ENCODE measurements at regions not wholly inside any gene's neighbourhood (a gene's known extent, or its start where the extent isn't known, plus 50 kb on each side); places are given as distances from the start of the nearest gene placed in this dataset.

- Histone ChIP-seq H3K4me1 (ENCODE audit: control insufficient read depth in 2 of 2, insufficient read depth in 2 of 2, low read length in 2 of 2) (no peaks in the 10 kb centered on the region), H3K36me3 (replicated peaks in 1 of 2; ENCODE audit: control extremely low read depth in 1 of 2, control insufficient read depth in 1 of 2, extremely low read depth in 1 of 2, insufficient read depth in 2 of 2, low read length in 1 of 2) (no peaks in the 10 kb centered on the region), H3K9ac (ENCODE audit: low read length) (no peak overlapping the region), H3K79me2 (ENCODE audit: control insufficient read depth, insufficient read depth, low read length) (no peaks in the 10 kb centered on the region), H3K27me3 (replicated peaks in 1 of 4; ENCODE audit: control extremely low read depth in 1 of 4, control insufficient read depth in 3 of 4, insufficient read depth in 4 of 4, low read length in 3 of 4) (no peaks in the 10 kb centered on the region), H4K20me1 (ENCODE audit: control insufficient read depth, insufficient read depth, low read length, poor library complexity, severe bottlenecking) (no peaks in the 10 kb centered on the region), H3K4me2 (replicated peaks; ENCODE audit: low read depth, low read length, poor library complexity, severe bottlenecking) (no peak overlapping the region), H3K9me3 (ENCODE audit: control extremely low read depth in 1 of 3, control insufficient read depth in 2 of 3, insufficient read depth in 1 of 3, low read length in 2 of 3) (no peaks in the 10 kb centered on the region), H3K27ac (ENCODE audit: low read length in 2 of 2) (no peak overlapping the region), H2AFZ (ENCODE audit: insufficient read depth, low read depth, low read length, poor library complexity, severe bottlenecking) (no peak overlapping the region), H3K4me3 (ENCODE audit: control extremely low read depth in 1 of 5, extremely low read depth in 1 of 5, insufficient read depth in 1 of 5, low read depth in 2 of 5, low read length in 4 of 5) (no peak overlapping the region)
- no peak for TF ChIP-seq EZH2 (IDR thresholded peaks at IDR 0.05; ENCODE audit: borderline replicate concordance, insufficient read depth, low read depth, low read length, poor library complexity, severe bottlenecking)
- CTCF ChIA-PET = no interaction called here
- no peaks in the 10 kb centered on the region for H3K27me3 Mint-ChIP-seq
- POLR2A ChIA-PET = no interaction called here
- H3K27ac Mint-ChIP-seq = no peak overlapping the region
- no peak overlapping the region for H3K4me3 Mint-ChIP-seq
- H3K4me1 Mint-ChIP-seq = no peaks in the 10 kb centered on the region
- ATAC-seq (ENCODE audit: low read depth) = no peak
- no CpG with 5 or more reads among the region's 3 CpGs for WGBS (ENCODE audit: insufficient coverage)
- intact Hi-C loops (cut with micrococcal nuclease) = no loop called here
- H3K9me3 Mint-ChIP-seq (ENCODE audit: insufficient read depth) = peaks cover 5% of the 10 kb centered on the region
- DNase-seq = no peak
These were observed 1239.3 kb downstream of the AMY1C start for GRCh38 chr1:104989012-104989411.

GRCh38 chr1:104991702-104992101 lies 1242.0 kb downstream of the AMY1C start:
- Histone ChIP-seq H3K36me3 (replicated peaks in 1 of 2; ENCODE audit: control extremely low read depth in 1 of 2, control insufficient read depth in 1 of 2, extremely low read depth in 1 of 2, insufficient read depth in 2 of 2, low read length in 1 of 2) (no peaks in the 10 kb centered on the region), H4K20me1 (ENCODE audit: control insufficient read depth, insufficient read depth, low read length, poor library complexity, severe bottlenecking) (no peaks in the 10 kb centered on the region), H3K4me2 (replicated peaks; ENCODE audit: low read depth, low read length, poor library complexity, severe bottlenecking) (no peak overlapping the region), H3K9me3 (ENCODE audit: control extremely low read depth in 1 of 3, control insufficient read depth in 2 of 3, insufficient read depth in 1 of 3, low read length in 2 of 3) (no peaks in the 10 kb centered on the region), H2AFZ (ENCODE audit: insufficient read depth, low read depth, low read length, poor library complexity, severe bottlenecking) (no peak overlapping the region), H3K9ac (ENCODE audit: low read length) (no peak overlapping the region), H3K27me3 (replicated peaks in 1 of 4; ENCODE audit: control extremely low read depth in 1 of 4, control insufficient read depth in 3 of 4, insufficient read depth in 4 of 4, low read length in 3 of 4) (no peaks in the 10 kb centered on the region), H3K4me3 (ENCODE audit: control extremely low read depth in 1 of 5, extremely low read depth in 1 of 5, insufficient read depth in 1 of 5, low read depth in 2 of 5, low read length in 4 of 5) (no peak overlapping the region), H3K27ac (ENCODE audit: low read length in 2 of 2) (no peak overlapping the region), H3K4me1 (ENCODE audit: control insufficient read depth in 2 of 2, insufficient read depth in 2 of 2, low read length in 2 of 2) (no peaks in the 10 kb centered on the region), H3K79me2 (ENCODE audit: control insufficient read depth, insufficient read depth, low read length) (no peaks in the 10 kb centered on the region)
- Mint-ChIP-seq H3K4me3 (no peak overlapping the region), H3K27ac (no peak overlapping the region), H3K4me1 (no peaks in the 10 kb centered on the region), H3K27me3 (no peaks in the 10 kb centered on the region), H3K9me3 (ENCODE audit: insufficient read depth) (no peaks in the 10 kb centered on the region)
- ChIA-PET POLR2A (no interaction called here), CTCF (no interaction called here)
- DNase-seq (no peak), ATAC-seq (ENCODE audit: low read depth) (no peak)
- intact Hi-C loops (cut with micrococcal nuclease) = no loop called here
- TF ChIP-seq EZH2 (IDR thresholded peaks at IDR 0.05; ENCODE audit: borderline replicate concordance, insufficient read depth, low read depth, low read length, poor library complexity, severe bottlenecking) (no peak), CTCF (IDR thresholded peaks at IDR 0.05) (no peak)
- WGBS (ENCODE audit: insufficient coverage) = 60% methylated on average over 1 of the region's 3 CpGs
